Vagina (tissue), 2 donors: ENCODE measurements at regions not wholly inside any gene's neighbourhood (a gene's known extent, or its start where the extent isn't known, plus 50 kb on each side); places are given as distances from the start of the nearest gene placed in this dataset.

ENCODE experiments used
- CTCF ChIP-seq, 3 experiments: fragments of 450-650 bp in 2 of 3; fragments of 200-600 bp in 1 of 3; sonication (generic) in 1 of 3; IDR thresholded peaks; one replicate each; pipeline ENCODE4 v1.5.1; 2017 to 2019; ENCODE audit warnings: antibody characterized with exemption in 3 of 3, mild to moderate bottlenecking in 2 of 3, moderate library complexity in 2 of 3
- POLR2A ChIP-seq, 2 donors: fragments of 450-650 bp; IDR thresholded peaks; one replicate each; pipeline ENCODE4 v1.6.1; 2017; ENCODE audit warnings: antibody characterized with exemption in 2 of 2, mild to moderate bottlenecking in 2 of 2, moderate library complexity in 2 of 2
- POLR2AphosphoS5 ChIP-seq, 2 donors: sonication (generic); formaldehyde crosslinking; IDR thresholded peaks; one replicate each; pipeline ENCODE4 v1.9.0; 2017; ENCODE audit warnings: antibody characterized with exemption in 2 of 2, mild to moderate bottlenecking in 2 of 2, low read depth in 1 of 2; ENCODE audit not compliant: insufficient read depth in 1 of 2

GRCh38 chr6:139994998-139995397 lies 620.5 kb upstream of the CITED2 start:
- TF ChIP-seq CTCF (IDR thresholded peaks at IDR 0.05), result no peak
- TF ChIP-seq POLR2AphosphoS5 (IDR thresholded peaks at IDR 0.05; ENCODE audit: insufficient read depth in 1 of 2, low read depth in 1 of 2), result no peak
- TF ChIP-seq POLR2A (IDR thresholded peaks at IDR 0.05), result no peak
